GM13977 (cell line): ENCODE measurements at regions not wholly inside any gene's neighbourhood (a gene's known extent, or its start where the extent isn't known, plus 50 kb on each side); places are given as distances from the start of the nearest gene placed in this dataset.

Experiments
- DNase-seq: peaks from one replicate; pipeline ENCODE4 v3.0.0; 2012; ENCODE audit warnings: low spot score
- CTCF ChIP-seq: IDR thresholded peaks from 2 replicates; pipeline ENCODE4 v1.5.1; 2012; ENCODE audit warnings: mild to moderate bottlenecking, control low read depth; ENCODE audit not compliant: insufficient read depth; ENCODE audit errors: extremely low read depth, missing control alignments
- in situ Hi-C: fragments of 300-500 bp; cut with MboI; formaldehyde crosslinking; loops from one replicate; pipeline ENCODE4 v1.12.0; 2022; ENCODE audit warnings: low sequenced_read_pairs, low pct_unique_long_range_greater_than_20kb, mixed read lengths, inconsistent platforms; ENCODE audit not compliant: unreplicated experiment

- TF ChIP-seq CTCF: no peak
- DNase-seq: no peak
- in situ Hi-C loops: no loop called here
Observed at GRCh38 chr21:30958741-30959140, 77.4 kb upstream of the KRTAP11-1 start.

- TF ChIP-seq CTCF: no peak
- in situ Hi-C loops: no loop called here
- DNase-seq: no peak
Observed at GRCh38 chr21:30957010-30957409, 75.6 kb upstream of the KRTAP11-1 start.

- in situ Hi-C loops: no loop called here
- TF ChIP-seq CTCF: no peak
- DNase-seq: no peak
Observed at GRCh38 chr21:30953605-30954004, 72.2 kb upstream of the KRTAP11-1 start.

- in situ Hi-C loops: no loop called here
- DNase-seq: no peak
- no peak for TF ChIP-seq CTCF
Observed at GRCh38 chr21:30947141-30947540, 65.8 kb upstream of the KRTAP11-1 start.

- in situ Hi-C loops: no loop called here
- no peak for DNase-seq
- no peak for TF ChIP-seq CTCF
Observed at GRCh38 chr21:30943920-30944319, 62.5 kb upstream of the KRTAP11-1 start.

GRCh38 chr21:30943243-30943642 lies 61.9 kb upstream of the KRTAP11-1 start:
- no peak for TF ChIP-seq CTCF
- in situ Hi-C loops: no loop called here
- no peak for DNase-seq

- no peak for TF ChIP-seq CTCF
- in situ Hi-C loops: no loop called here
- DNase-seq: no peak
Observed at GRCh38 chr21:30942192-30942591, 60.8 kb upstream of the KRTAP11-1 start.
